Stimulated activated CD8-positive, alpha-beta memory T cell treated with anti-CD3 and anti-CD28 coated beads, Interleukin-4, amount 100 ng/mL, for 48 hours (primary cell): ENCODE measurements at regions not wholly inside any gene's neighbourhood (a gene's known extent, or its start where the extent isn't known, plus 50 kb on each side); places are given as distances from the start of the nearest gene placed in this dataset.

Source experiments
- DNase-seq: peaks from one replicate; pipeline ENCODE4 v3.0.0-alpha.2; 2020

- no peak for DNase-seq
These were observed 570.6 kb downstream of the SPRY1 start for GRCh38 chr4:123966990-123967769.

GRCh38 chr4:123972031-123972430 lies 575.4 kb downstream of the SPRY1 start:
- DNase-seq = no peak

- no peak for DNase-seq
These were observed 578.0 kb downstream of the SPRY1 start for GRCh38 chr4:123974386-123975149.

GRCh38 chr4:123976285-123976684 lies 579.7 kb downstream of the SPRY1 start:
- no peak for DNase-seq

GRCh38 chr4:123976819-123977218 lies 580.2 kb downstream of the SPRY1 start:
- DNase-seq = no peak

GRCh38 chr4:123977641-123978081 lies 581.1 kb downstream of the SPRY1 start:
- DNase-seq = no peak

GRCh38 chr4:123978637-123979036 lies 582.0 kb downstream of the SPRY1 start:
- DNase-seq = no peak

GRCh38 chr4:123980736-123981300 lies 584.2 kb downstream of the SPRY1 start:
- no peak for DNase-seq

GRCh38 chr4:123984886-123985285 lies 588.3 kb downstream of the SPRY1 start:
- DNase-seq = no peak

- DNase-seq = no peak
These were observed 589.7 kb downstream of the SPRY1 start for GRCh38 chr4:123986268-123986798.

- DNase-seq = no peak
These were observed 590.8 kb downstream of the SPRY1 start for GRCh38 chr4:123987408-123987807.

GRCh38 chr4:123990310-123990870 lies 593.8 kb downstream of the SPRY1 start:
- no peak for DNase-seq

GRCh38 chr4:123994917-123995316 lies 598.3 kb downstream of the SPRY1 start:
- DNase-seq = no peak

- DNase-seq = no peak
These were observed 599.3 kb downstream of the SPRY1 start for GRCh38 chr4:123995936-123996335.

- no peak for DNase-seq
These were observed 600.3 kb downstream of the SPRY1 start for GRCh38 chr4:123996718-123997510.

GRCh38 chr4:123997776-123998449 lies 601.3 kb downstream of the SPRY1 start:
- no peak for DNase-seq

GRCh38 chr4:124000233-124000632 lies 603.6 kb downstream of the SPRY1 start:
- no peak for DNase-seq

- DNase-seq = no peak
These were observed 619.2 kb downstream of the SPRY1 start for GRCh38 chr4:124015766-124016165.

GRCh38 chr4:124017185-124017785 lies 620.7 kb downstream of the SPRY1 start:
- no peak for DNase-seq

GRCh38 chr4:124018383-124019317 lies 622.1 kb downstream of the SPRY1 start:
- no peak for DNase-seq
